HEK293 (cell line): ENCODE measurements at regions not wholly inside any gene's neighbourhood (a gene's known extent, or its start where the extent isn't known, plus 50 kb on each side); places are given as distances from the start of the nearest gene placed in this dataset.

Source experiments
- CTCF ChIA-PET: fragments of 350-600 bp; formaldehyde crosslinking; extraction: SDS; loops from one replicate; lab custom pipeline; 2021; ENCODE audit warnings: antibody characterized with exemption; lab: Yijun Ruan, JAX
- POLR2A ChIA-PET: fragments of 300-600 bp; formaldehyde crosslinking; extraction: SDS; loops from one replicate; lab custom pipeline; 2020; ENCODE audit warnings: antibody characterized with exemption, inconsistent platforms; lab: Yijun Ruan, JAX
- H3K27ac ChIP-seq: fragments of 200-500 bp; sonication (Bioruptor generic); 2 replicates; pipeline ENCODE4 v1.5.1; 2014; ENCODE audit warnings: low read depth, low read length, control low read depth, inconsistent platforms; ENCODE audit errors: extremely low read depth
- H3K36me3 ChIP-seq, 2 experiments: fragments of 200-500 bp in 1 of 2; sonication (Bioruptor generic) in 1 of 2; 1 replicate in 1 of 2; 2 replicates in 1 of 2; pipeline ENCODE4 v1.5.1; 2014 to 2017; ENCODE audit warnings: inconsistent platforms in 2 of 2, low read length in 2 of 2; ENCODE audit not compliant: control insufficient read depth in 2 of 2, insufficient read depth in 1 of 2
- H3K4me1 ChIP-seq: fragments of 200-500 bp; sonication (Bioruptor generic); 2 replicates; pipeline ENCODE4 v1.5.1; 2014; ENCODE audit warnings: mild to moderate bottlenecking, low read length, inconsistent platforms; ENCODE audit not compliant: control insufficient read depth, insufficient read depth
- H3K4me3 ChIP-seq: 2 replicates; pipeline ENCODE4 v1.5.1; 2011; ENCODE audit warnings: low read depth, mild to moderate bottlenecking, control low read depth, low read length, moderate library complexity
- H3K9me3 ChIP-seq: fragments of 200-500 bp; sonication (Bioruptor generic); 2 replicates; pipeline ENCODE4 v1.5.1; 2014; ENCODE audit warnings: low read depth, low read length, inconsistent platforms; ENCODE audit not compliant: control insufficient read depth, insufficient read depth
- GLIS1 ChIP-seq: fragments of 450-650 bp; formaldehyde crosslinking; IDR thresholded peaks from 2 replicates; pipeline ENCODE4 v1.5.1; 2016; ENCODE audit warnings: missing biosample characterization, missing genetic modification characterization
- KLF16 ChIP-seq: fragments of 450-650 bp; formaldehyde crosslinking; IDR thresholded peaks from 2 replicates; pipeline ENCODE4 v1.5.1; 2017; ENCODE audit warnings: missing biosample characterization, missing genetic modification characterization
- KLF9 ChIP-seq: fragments of 450-650 bp; formaldehyde crosslinking; IDR thresholded peaks from 2 replicates; pipeline ENCODE4 v1.5.1; 2016; ENCODE audit warnings: missing biosample characterization, missing genetic modification characterization, low read depth
- MEIS1 ChIP-seq: sonication (generic); formaldehyde crosslinking; IDR thresholded peaks from 2 replicates; pipeline ENCODE4 v1.8.1; 2022; ENCODE audit warnings: missing genetic modification reagents, mild to moderate bottlenecking, borderline replicate concordance
- REPIN1 ChIP-seq: fragments of 450-650 bp; formaldehyde crosslinking; IDR thresholded peaks from 2 replicates; pipeline ENCODE4 v1.5.1; 2017; ENCODE audit warnings: missing biosample characterization, missing genetic modification characterization, low read depth
- ZBTB10 ChIP-seq: fragments of 450-650 bp; formaldehyde crosslinking; IDR thresholded peaks from 2 replicates; pipeline ENCODE4 v1.5.1; 2016; ENCODE audit warnings: missing biosample characterization, missing genetic modification characterization
- ZBTB44 ChIP-seq: fragments of 450-650 bp; IDR thresholded peaks from 2 replicates; pipeline ENCODE4 v1.5.1; 2018; ENCODE audit warnings: missing biosample characterization, mild to moderate bottlenecking, missing genetic modification characterization
- ZEB2 ChIP-seq: fragments of 450-650 bp; formaldehyde crosslinking; IDR thresholded peaks from 2 replicates; pipeline ENCODE4 v1.5.1; 2016; ENCODE audit warnings: missing biosample characterization, missing genetic modification characterization
- ZNF10 ChIP-seq: fragments of 450-650 bp; formaldehyde crosslinking; IDR thresholded peaks from 2 replicates; pipeline ENCODE4 v1.5.1; 2017; ENCODE audit warnings: missing biosample characterization, missing genetic modification characterization
- ZNF169 ChIP-seq: fragments of 450-650 bp; formaldehyde crosslinking; IDR thresholded peaks from 2 replicates; pipeline ENCODE4 v1.5.1; 2016; ENCODE audit warnings: missing biosample characterization, missing genetic modification characterization
- ZNF175 ChIP-seq: fragments of 450-650 bp; formaldehyde crosslinking; IDR thresholded peaks from 2 replicates; pipeline ENCODE4 v1.5.1; 2016; ENCODE audit warnings: missing biosample characterization, missing genetic modification characterization
- ZNF214 ChIP-seq: fragments of 450-650 bp; formaldehyde crosslinking; IDR thresholded peaks from 2 replicates; pipeline ENCODE4 v1.5.1; 2017; ENCODE audit warnings: missing biosample characterization, mild to moderate bottlenecking, missing genetic modification characterization, borderline replicate concordance
- ZNF248 ChIP-seq: fragments of 450-650 bp; formaldehyde crosslinking; IDR thresholded peaks from 2 replicates; pipeline ENCODE4 v1.5.1; 2017; ENCODE audit warnings: missing biosample characterization, missing genetic modification characterization
- ZNF473 ChIP-seq: fragments of 450-650 bp; formaldehyde crosslinking; IDR thresholded peaks from 2 replicates; pipeline ENCODE4 v1.5.1; 2017; ENCODE audit warnings: missing biosample characterization, missing genetic modification characterization
- ZNF514 ChIP-seq: fragments of 450-650 bp; formaldehyde crosslinking; IDR thresholded peaks from 2 replicates; pipeline ENCODE4 v1.5.1; 2016; ENCODE audit warnings: missing biosample characterization, missing genetic modification characterization
- ZNF530 ChIP-seq: fragments of 450-650 bp; formaldehyde crosslinking; IDR thresholded peaks from 2 replicates; pipeline ENCODE4 v1.5.1; 2016; ENCODE audit warnings: low read depth, missing biosample characterization, missing genetic modification characterization
- ZNF548 ChIP-seq: fragments of 450-650 bp; formaldehyde crosslinking; IDR thresholded peaks from 2 replicates; pipeline ENCODE4 v1.5.1; 2016; ENCODE audit warnings: missing biosample characterization, missing genetic modification characterization
- ZNF585B ChIP-seq: fragments of 450-650 bp; formaldehyde crosslinking; IDR thresholded peaks from 2 replicates; pipeline ENCODE4 v1.5.1; 2016; ENCODE audit warnings: missing biosample characterization, missing genetic modification characterization
- ZNF596 ChIP-seq: fragments of 450-650 bp; IDR thresholded peaks from 2 replicates; pipeline ENCODE4 v1.5.0; 2018; ENCODE audit warnings: missing biosample characterization, mild to moderate bottlenecking, missing genetic modification characterization, moderate library complexity
- ZNF610 ChIP-seq: fragments of 450-650 bp; formaldehyde crosslinking; IDR thresholded peaks from 2 replicates; pipeline ENCODE4 v1.5.1; 2016; ENCODE audit warnings: missing biosample characterization, missing genetic modification characterization, borderline replicate concordance
- ZNF654 ChIP-seq: fragments of 450-650 bp; formaldehyde crosslinking; IDR thresholded peaks from 2 replicates; pipeline ENCODE4 v1.5.1; 2016; ENCODE audit warnings: low read depth, missing biosample characterization, missing genetic modification characterization
- ZNF76 ChIP-seq: fragments of 450-650 bp; formaldehyde crosslinking; IDR thresholded peaks from 2 replicates; pipeline ENCODE4; 2016; ENCODE audit warnings: low read depth, missing biosample characterization, missing genetic modification characterization, borderline replicate concordance
- ZNF768 ChIP-seq: fragments of 450-650 bp; formaldehyde crosslinking; IDR thresholded peaks from 2 replicates; pipeline ENCODE4 v1.5.1; 2018; ENCODE audit warnings: missing biosample characterization, mild to moderate bottlenecking, missing genetic modification characterization
- ZSCAN30 ChIP-seq: fragments of 450-650 bp; IDR thresholded peaks from 2 replicates; pipeline ENCODE4 v1.5.1; 2018; ENCODE audit warnings: missing biosample characterization, mild to moderate bottlenecking, missing genetic modification characterization, moderate library complexity
- TF ChIP-seq, protein P1 (sequence below): fragments of 450-650 bp; formaldehyde crosslinking; IDR thresholded peaks from 2 replicates; pipeline ENCODE4 v1.5.1; 2016; ENCODE audit warnings: missing biosample characterization, missing genetic modification characterization
- TF ChIP-seq, protein P2 (sequence below): fragments of 450-650 bp; formaldehyde crosslinking; IDR thresholded peaks from 2 replicates; pipeline ENCODE4 v1.5.1; 2016; ENCODE audit warnings: missing biosample characterization, missing genetic modification characterization

DNA sequence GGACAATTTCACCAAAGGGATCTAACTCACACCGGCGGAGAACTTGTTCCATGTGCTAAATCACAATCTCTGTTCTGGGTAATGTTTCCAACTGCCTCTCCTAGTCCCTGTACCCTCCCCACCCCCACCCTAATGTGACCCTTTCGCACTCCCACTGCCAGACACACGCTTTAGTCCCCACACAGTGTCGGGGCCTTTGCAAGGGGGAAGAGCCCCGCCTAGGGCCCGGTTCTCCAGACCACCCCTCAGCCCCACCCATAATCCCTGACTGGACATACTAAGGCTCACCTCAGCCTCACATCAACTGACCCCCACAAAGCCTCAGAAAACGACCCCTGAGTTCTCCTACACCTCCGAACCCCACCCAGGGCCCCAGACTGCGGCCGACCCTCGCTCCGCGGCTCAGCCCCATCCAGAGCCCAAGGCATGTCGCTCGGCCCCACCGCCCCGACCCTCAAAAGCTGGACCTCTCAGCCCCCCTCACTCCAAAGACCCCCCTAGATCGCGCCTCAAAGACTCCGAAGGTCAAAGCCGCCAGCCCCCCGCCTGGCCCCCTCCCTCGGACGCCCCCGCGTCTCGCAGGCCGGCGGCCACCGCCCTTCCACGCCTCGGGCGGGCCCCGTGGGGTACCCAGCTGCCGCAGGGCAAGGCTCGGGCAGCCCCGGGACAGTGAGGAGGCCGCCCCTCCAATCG, 72.0 kb upstream of the MAP4 start:
- POLR2A ChIA-PET: interaction anchor here (0.6 to 3.6 kb wide), 17 partner anchors 9 to 264 kb away, joined by 3 to 22 read pairs (median 4); partner anchors contain the start of gene CDC25A
- Histone ChIP-seq H3K4me3 (peak overlapping the region; percentile 83), H3K27ac (peak overlapping the region; percentile 86), H3K36me3 (no peaks in the 10 kb centered on the region; a peak in 1 of 3 replicates), H3K4me1 (peaks cover 2% of the 10 kb centered on the region; the same call in 1 of the 2 replicates), H3K9me3 (no peaks in the 10 kb centered on the region)
- CTCF ChIA-PET: interaction anchor here (0.5 to 0.8 kb wide), 6 partner anchors 39 to 263 kb away, joined by 3 to 5 read pairs (median 3); no protein-coding TSS in a partner anchor
- no peak for TF ChIP-seq ZNF768 (tag by site-specific recombination)
- no peak for TF ChIP-seq ZEB2 (tag by site-specific recombination)
- TF ChIP-seq KLF9 (tag by site-specific recombination): no peak
- TF ChIP-seq ZNF248 (tag by site-specific recombination): no peak
- TF ChIP-seq, protein P1, sequence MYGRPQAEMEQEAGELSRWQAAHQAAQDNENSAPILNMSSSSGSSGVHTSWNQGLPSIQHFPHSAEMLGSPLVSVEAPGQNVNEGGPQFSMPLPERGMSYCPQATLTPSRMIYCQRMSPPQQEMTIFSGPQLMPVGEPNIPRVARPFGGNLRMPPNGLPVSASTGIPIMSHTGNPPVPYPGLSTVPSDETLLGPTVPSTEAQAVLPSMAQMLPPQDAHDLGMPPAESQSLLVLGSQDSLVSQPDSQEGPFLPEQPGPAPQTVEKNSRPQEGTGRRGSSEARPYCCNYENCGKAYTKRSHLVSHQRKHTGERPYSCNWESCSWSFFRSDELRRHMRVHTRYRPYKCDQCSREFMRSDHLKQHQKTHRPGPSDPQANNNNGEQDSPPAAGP (tag by site-specific recombination): peak; percentile 14; the same call in 1 of the 2 replicates
- no peak for TF ChIP-seq ZNF76 (tag by site-specific recombination)
- no peak for TF ChIP-seq ZNF610 (tag by site-specific recombination)
- TF ChIP-seq ZSCAN30: 0 out of 2 replicates have a peak, but pooled peaks have one; percentile 12
- no peak for TF ChIP-seq ZNF596 (tag by site-specific recombination)
- TF ChIP-seq ZNF10 (tag by site-specific recombination): no peak
- TF ChIP-seq ZNF514 (tag by site-specific recombination): no peak
- TF ChIP-seq ZNF169 (tag by site-specific recombination): no peak
- no peak for TF ChIP-seq ZNF585B (tag by site-specific recombination)
- TF ChIP-seq ZNF654 (tag by site-specific recombination): no peak
- TF ChIP-seq ZBTB44 (tag by site-specific recombination): no peak
- no peak for TF ChIP-seq ZNF214
- TF ChIP-seq ZBTB10 (tag by site-specific recombination): peak; percentile 58; the same call in 1 of the 2 replicates
- TF ChIP-seq ZNF175: no peak
- no peak for TF ChIP-seq ZNF548 (tag by site-specific recombination)
- TF ChIP-seq, protein P2, sequence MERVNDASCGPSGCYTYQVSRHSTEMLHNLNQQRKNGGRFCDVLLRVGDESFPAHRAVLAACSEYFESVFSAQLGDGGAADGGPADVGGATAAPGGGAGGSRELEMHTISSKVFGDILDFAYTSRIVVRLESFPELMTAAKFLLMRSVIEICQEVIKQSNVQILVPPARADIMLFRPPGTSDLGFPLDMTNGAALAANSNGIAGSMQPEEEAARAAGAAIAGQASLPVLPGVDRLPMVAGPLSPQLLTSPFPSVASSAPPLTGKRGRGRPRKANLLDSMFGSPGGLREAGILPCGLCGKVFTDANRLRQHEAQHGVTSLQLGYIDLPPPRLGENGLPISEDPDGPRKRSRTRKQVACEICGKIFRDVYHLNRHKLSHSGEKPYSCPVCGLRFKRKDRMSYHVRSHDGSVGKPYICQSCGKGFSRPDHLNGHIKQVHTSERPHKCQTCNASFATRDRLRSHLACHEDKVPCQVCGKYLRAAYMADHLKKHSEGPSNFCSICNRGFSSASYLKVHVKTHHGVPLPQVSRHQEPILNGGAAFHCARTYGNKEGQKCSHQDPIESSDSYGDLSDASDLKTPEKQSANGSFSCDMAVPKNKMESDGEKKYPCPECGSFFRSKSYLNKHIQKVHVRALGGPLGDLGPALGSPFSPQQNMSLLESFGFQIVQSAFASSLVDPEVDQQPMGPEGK: no peak; the same call in 1 of the 2 replicates
- TF ChIP-seq KLF16: peak; percentile 20; the same call in 1 of the 2 replicates
- TF ChIP-seq ZNF473: no peak
- TF ChIP-seq REPIN1: no peak
- no peak for TF ChIP-seq ZNF530 (tag by site-specific recombination)
- no peak for TF ChIP-seq GLIS1 (tag by site-specific recombination)
- TF ChIP-seq MEIS1 (CRISPR knock-in tag): no peak
